B cell (primary cell): ENCODE measurements at regions not wholly inside any gene's neighbourhood (a gene's known extent, or its start where the extent isn't known, plus 50 kb on each side); places are given as distances from the start of the nearest gene placed in this dataset.

Source experiments
- ATAC-seq: fragments of 200-7000 bp; cut with Tn5 transposase; one replicate; pipeline ENCODE4 v1.10.0; 2021; ENCODE audit warnings: low read depth, mild to moderate bottlenecking, moderate number of reproducible peaks, moderate library complexity
- CTCF ChIA-PET: fragments of 350-600 bp; sonication (Branson Sonifier 250); formaldehyde crosslinking; loops from one replicate; lab custom pipeline; 2021; ENCODE audit warnings: antibody characterized with exemption, inconsistent platforms; lab: Charles Lee
- POLR2A ChIA-PET: fragments of 350-600 bp; sonication (Branson Sonifier 250); formaldehyde crosslinking; loops from one replicate; lab custom pipeline; 2021; ENCODE audit warnings: antibody characterized with exemption; lab: Charles Lee
- DNase-seq: peaks from one replicate; pipeline ENCODE4 v3.0.0; 2013
- H2AFZ ChIP-seq: 2 replicates; pipeline ENCODE4 v1.6.1; 2012; ENCODE audit warnings: mild to moderate bottlenecking, low read depth, low read length; ENCODE audit not compliant: insufficient read depth, poor library complexity, severe bottlenecking
- H3K27ac ChIP-seq, 2 donors: 1 replicate in 1 of 2; 2 replicates in 1 of 2; pipeline ENCODE4 v1.5.1; 2012 to 2013; ENCODE audit warnings: low read length in 2 of 2, mild to moderate bottlenecking in 2 of 2, moderate library complexity in 1 of 2
- H3K27me3 ChIP-seq, 4 experiments: fragments of 200-600 bp in 1 of 4; sonication (generic) in 1 of 4; replicated peaks in 1 of 4; 1 replicate in 2 of 4; 2 replicates in 2 of 4; pipeline versions ENCODE4 v1.6.1 to v1.7.0; 2013 to 2016; ENCODE audit warnings: low read length in 3 of 4, mild to moderate bottlenecking in 2 of 4, mixed read lengths in 1 of 4, moderate library complexity in 1 of 4; ENCODE audit not compliant: insufficient read depth in 4 of 4, control insufficient read depth in 3 of 4; ENCODE audit errors: control extremely low read depth in 1 of 4
- H3K36me3 ChIP-seq, 2 experiments: replicated peaks in 1 of 2; 1 replicate in 1 of 2; 2 replicates in 1 of 2; pipeline versions ENCODE4 v1.6.1 to v1.7.1; 2013; ENCODE audit warnings: low read length in 1 of 2; ENCODE audit not compliant: insufficient read depth in 2 of 2, control insufficient read depth in 1 of 2; ENCODE audit errors: control extremely low read depth in 1 of 2, extremely low read depth in 1 of 2
- H3K4me1 ChIP-seq, 2 donors: fragments of 200-600 bp in 1 of 2; sonication (generic) in 1 of 2; 1 replicate in 1 of 2; 2 replicates in 1 of 2; pipeline versions ENCODE4 v1.5.1 to v1.6.1; 2013 to 2017; ENCODE audit warnings: low read length in 2 of 2; ENCODE audit not compliant: control insufficient read depth in 2 of 2, insufficient read depth in 2 of 2
- H3K4me2 ChIP-seq: replicated peaks from 2 replicates; pipeline ENCODE3; 2012; ENCODE audit warnings: mild to moderate bottlenecking, low read depth, low read length; ENCODE audit not compliant: poor library complexity, severe bottlenecking
- H3K4me3 ChIP-seq, 5 experiments: fragments of 200-600 bp in 1 of 5; sonication (generic) in 1 of 5; 1 replicate in 3 of 5; 2 replicates in 2 of 5; pipeline versions ENCODE4 v1.5.1 to v1.7.0; 2011 to 2016; ENCODE audit warnings: low read length in 4 of 5, mild to moderate bottlenecking in 4 of 5, low read depth in 2 of 5, control low read depth in 1 of 5, moderate library complexity in 1 of 5; ENCODE audit not compliant: insufficient read depth in 1 of 5; ENCODE audit errors: control extremely low read depth in 1 of 5, extremely low read depth in 1 of 5
- H3K79me2 ChIP-seq: fragments of 200-600 bp; sonication (generic); one replicate; pipeline ENCODE4 v1.6.0; 2016; ENCODE audit warnings: low read length; ENCODE audit not compliant: control insufficient read depth, insufficient read depth
- H3K9ac ChIP-seq: fragments of 200-600 bp; sonication (generic); 2 replicates; pipeline ENCODE4 v1.6.1; 2017; ENCODE audit warnings: mild to moderate bottlenecking, low read length, moderate library complexity
- H3K9me3 ChIP-seq, 3 donors: one replicate each; pipeline versions ENCODE4 v1.6.1 to v1.7.1; 2013; ENCODE audit warnings: low read length in 2 of 3; ENCODE audit not compliant: control insufficient read depth in 2 of 3, insufficient read depth in 1 of 3; ENCODE audit errors: control extremely low read depth in 1 of 3
- H4K20me1 ChIP-seq: 2 replicates; pipeline ENCODE4 v1.6.0; 2012; ENCODE audit warnings: mild to moderate bottlenecking, low read length; ENCODE audit not compliant: insufficient read depth, control insufficient read depth, poor library complexity, severe bottlenecking
- H3K27ac Mint-ChIP-seq: one replicate; pipeline ENCODE4 v1.8.0; 2021; ENCODE audit warnings: mixed read lengths
- H3K27me3 Mint-ChIP-seq: one replicate; pipeline ENCODE4 v1.8.0; 2021; ENCODE audit warnings: mixed read lengths
- H3K4me1 Mint-ChIP-seq: one replicate; pipeline ENCODE4 v1.8.0; 2021; ENCODE audit warnings: mixed read lengths
- H3K4me3 Mint-ChIP-seq: one replicate; pipeline ENCODE4 v1.8.0; 2021; ENCODE audit warnings: mixed read lengths
- H3K9me3 Mint-ChIP-seq: one replicate; pipeline ENCODE4 v1.8.0; 2022; ENCODE audit warnings: mixed read lengths; ENCODE audit not compliant: insufficient read depth
- EZH2 ChIP-seq: IDR thresholded peaks from 2 replicates; pipeline ENCODE4 v1.6.1; 2012; ENCODE audit warnings: borderline replicate concordance, low read depth, mild to moderate bottlenecking, moderate library complexity, low read length; ENCODE audit not compliant: insufficient read depth, poor library complexity, severe bottlenecking
- WGBS: methylation state at CpG from one replicate; pipeline ENCODE4 v1.1.5; 2013; ENCODE audit warnings: missing lambda C conversion rate; ENCODE audit not compliant: insufficient coverage; 5-methylcytosine and 5-hydroxymethylcytosine counted together
- intact Hi-C: fragments of 100-400 bp; cut with micrococcal nuclease; formaldehyde crosslinking; loops from one replicate; pipeline ENCODE4 v1.10.0; 2022
- TF ChIP-seq, protein P1 (sequence below): fragments of 200-600 bp; IDR thresholded peaks from one replicate; pipeline ENCODE4 v1.8.0; 2022; ENCODE audit warnings: antibody characterized with exemption, mild to moderate bottlenecking

DNA sequence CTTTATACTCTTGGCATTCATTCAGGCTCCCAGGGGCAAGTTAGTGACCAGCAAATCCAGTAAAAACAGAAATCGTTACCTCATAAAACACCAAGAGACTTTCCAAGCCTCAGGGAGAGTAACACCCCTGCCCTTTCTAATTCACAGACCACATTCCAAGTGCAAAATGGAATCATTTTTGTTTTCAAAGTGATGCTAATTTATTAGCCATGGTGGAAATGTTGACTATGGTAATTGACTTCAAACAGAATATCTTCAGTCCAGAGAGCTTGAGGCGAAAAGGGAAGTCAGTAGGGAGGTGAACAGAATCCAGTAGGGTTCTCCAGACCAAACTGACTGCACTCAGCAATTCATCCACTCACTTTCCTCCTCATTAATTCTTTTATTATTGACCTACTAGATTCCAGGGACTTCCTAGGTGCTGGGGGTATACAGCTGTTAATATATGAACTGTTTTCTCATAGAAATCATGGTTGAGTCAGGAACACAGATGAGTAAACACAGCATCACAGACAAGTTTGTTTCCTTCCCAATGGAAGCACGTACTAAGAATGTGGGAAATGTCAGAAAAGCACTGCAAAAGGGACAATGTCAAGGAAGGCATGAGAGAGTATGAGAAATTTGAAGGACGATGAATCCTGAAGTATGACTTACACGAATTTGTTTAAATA, 388.5 kb upstream of the C1orf87 start:
- H3K27ac Mint-ChIP-seq = no peak overlapping the region
- H3K4me3 Mint-ChIP-seq = no peak overlapping the region
- peaks cover 5% of the 10 kb centered on the region for H3K9me3 Mint-ChIP-seq

DNA sequence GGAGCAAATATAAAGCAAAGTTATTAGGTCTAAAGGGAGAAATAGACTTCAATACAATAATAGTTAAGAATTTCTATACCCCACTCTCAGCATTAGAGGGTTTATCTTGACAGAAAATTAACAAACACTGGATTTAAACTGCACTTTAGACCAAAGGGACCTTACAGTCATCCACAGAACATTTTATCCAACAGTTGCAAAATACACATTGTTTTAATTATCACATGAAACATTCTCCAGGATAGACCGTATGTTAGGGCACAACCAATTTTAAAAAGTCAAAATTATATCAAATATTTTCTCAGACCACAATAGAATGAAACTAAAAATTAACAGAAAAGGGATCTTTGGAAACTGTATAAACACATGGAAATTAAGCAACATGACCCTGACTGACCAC, 384.5 kb upstream of the C1orf87 start:
- Mint-ChIP-seq H3K27me3 (no peaks in the 10 kb centered on the region), H3K4me1 (no peaks in the 10 kb centered on the region), H3K9me3 (peaks cover 11% of the 10 kb centered on the region), H3K27ac (no peak overlapping the region), H3K4me3 (no peak overlapping the region)
- H3K36me3 ChIP-seq = no peaks in the 10 kb centered on the region
- H3K4me1 ChIP-seq = no peaks in the 10 kb centered on the region
- DNase-seq (no peak), ATAC-seq (no peak)
- no peak overlapping the region for H3K27ac ChIP-seq
- no CpG with 5 or more reads among the region's 1 CpG for WGBS
- H2AFZ ChIP-seq = no peak overlapping the region
- TF ChIP-seq EZH2 = no peak
- no peak overlapping the region for H3K4me3 ChIP-seq
- no peaks in the 10 kb centered on the region for H4K20me1 ChIP-seq
- peaks cover 0 to 20% (median 2%) of the 10 kb centered on the region in 3 donors for H3K9me3 ChIP-seq
- no peak overlapping the region for H3K4me2 ChIP-seq
- POLR2A ChIA-PET = no interaction called here
- no peak overlapping the region for H3K9ac ChIP-seq
- no peaks in the 10 kb centered on the region for H3K79me2 ChIP-seq
- H3K27me3 ChIP-seq = no peaks in the 10 kb centered on the region
- CTCF ChIA-PET = no interaction called here
- intact Hi-C loops = no loop called here

More for the DNA sequence above, 388.5 kb upstream of the C1orf87 start:
- ChIA-PET POLR2A (no interaction called here), CTCF (no interaction called here)
- H4K20me1 ChIP-seq = no peaks in the 10 kb centered on the region
- H3K4me1 ChIP-seq = no peaks in the 10 kb centered on the region
- Mint-ChIP-seq H3K4me1 (no peaks in the 10 kb centered on the region), H3K27me3 (no peaks in the 10 kb centered on the region)
- H3K9ac ChIP-seq = no peak overlapping the region
- no peaks in the 10 kb centered on the region for H3K36me3 ChIP-seq
- no peak for ATAC-seq
- no peak for TF ChIP-seq EZH2
- TF ChIP-seq, protein P1, sequence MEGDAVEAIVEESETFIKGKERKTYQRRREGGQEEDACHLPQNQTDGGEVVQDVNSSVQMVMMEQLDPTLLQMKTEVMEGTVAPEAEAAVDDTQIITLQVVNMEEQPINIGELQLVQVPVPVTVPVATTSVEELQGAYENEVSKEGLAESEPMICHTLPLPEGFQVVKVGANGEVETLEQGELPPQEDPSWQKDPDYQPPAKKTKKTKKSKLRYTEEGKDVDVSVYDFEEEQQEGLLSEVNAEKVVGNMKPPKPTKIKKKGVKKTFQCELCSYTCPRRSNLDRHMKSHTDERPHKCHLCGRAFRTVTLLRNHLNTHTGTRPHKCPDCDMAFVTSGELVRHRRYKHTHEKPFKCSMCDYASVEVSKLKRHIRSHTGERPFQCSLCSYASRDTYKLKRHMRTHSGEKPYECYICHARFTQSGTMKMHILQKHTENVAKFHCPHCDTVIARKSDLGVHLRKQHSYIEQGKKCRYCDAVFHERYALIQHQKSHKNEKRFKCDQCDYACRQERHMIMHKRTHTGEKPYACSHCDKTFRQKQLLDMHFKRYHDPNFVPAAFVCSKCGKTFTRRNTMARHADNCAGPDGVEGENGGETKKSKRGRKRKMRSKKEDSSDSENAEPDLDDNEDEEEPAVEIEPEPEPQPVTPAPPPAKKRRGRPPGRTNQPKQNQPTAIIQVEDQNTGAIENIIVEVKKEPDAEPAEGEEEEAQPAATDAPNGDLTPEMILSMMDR = no peak
- no peak overlapping the region for H3K4me2 ChIP-seq
- no peaks in the 10 kb centered on the region for H3K9me3 ChIP-seq
- no peak overlapping the region for H2AFZ ChIP-seq
- H3K27ac ChIP-seq = no peak overlapping the region
- no peak for DNase-seq
- H3K79me2 ChIP-seq = no peaks in the 10 kb centered on the region
- H3K27me3 ChIP-seq = no peaks in the 10 kb centered on the region
- intact Hi-C loops = no loop called here
- H3K4me3 ChIP-seq = no peak overlapping the region
- WGBS = 100% methylated on average over 1 of the region's 5 CpGs
